Stimulated activated CD8-positive, alpha-beta memory T cell treated with anti-CD3 and anti-CD28 coated beads, Interleukin-15, amount 100 ng/mL, for 48 hours (primary cell): ENCODE measurements at regions not wholly inside any gene's neighbourhood (a gene's known extent, or its start where the extent isn't known, plus 50 kb on each side); places are given as distances from the start of the nearest gene placed in this dataset.
"Not testable (repeated sequence)": the region's sequence is repeated elsewhere in the genome, so short reads cannot be mapped to it uniquely, and the experiment has no call there.

ENCODE experiments used
- DNase-seq, 2 donors: peaks; one replicate each; pipeline ENCODE4 v3.0.0-alpha.2; 2020; ENCODE audit warnings: low read depth in 2 of 2

GRCh38 chr9:25917731-25918362 lies 239.6 kb upstream of the TUSC1 start:
- DNase-seq, result no peak

GRCh38 chr9:25913806-25914205 lies 235.6 kb upstream of the TUSC1 start:
- no peak for DNase-seq

GRCh38 chr9:25904701-25905100 lies 226.5 kb upstream of the TUSC1 start:
- no peak for DNase-seq

- DNase-seq, result no peak
Measured at GRCh38 chr9:25891527-25891926, 213.3 kb upstream of the TUSC1 start.

- DNase-seq, result no peak
Measured at GRCh38 chr9:25889661-25890060, 211.4 kb upstream of the TUSC1 start.

- no peak for DNase-seq
Measured at GRCh38 chr9:25876248-25876647, 198.0 kb upstream of the TUSC1 start.

- no peak for DNase-seq
Measured at GRCh38 chr9:25864509-25864908, 186.3 kb upstream of the TUSC1 start.

- no peak for DNase-seq
Measured at GRCh38 chr9:25861421-25861820, 183.2 kb upstream of the TUSC1 start.

- no peak for DNase-seq
Measured at GRCh38 chr9:25857147-25857546, 178.9 kb upstream of the TUSC1 start.

- DNase-seq, result no peak
Measured at GRCh38 chr9:25850803-25851202, 172.6 kb upstream of the TUSC1 start.

GRCh38 chr9:25845867-25846266 lies 167.6 kb upstream of the TUSC1 start:
- no peak for DNase-seq

GRCh38 chr9:25830381-25830780 lies 152.1 kb upstream of the TUSC1 start:
- DNase-seq, result no peak

- no peak for DNase-seq
Measured at GRCh38 chr9:25827626-25828025, 149.4 kb upstream of the TUSC1 start.

GRCh38 chr9:25816439-25816838 lies 138.2 kb upstream of the TUSC1 start:
- no peak for DNase-seq

- DNase-seq, result no peak
Measured at GRCh38 chr9:25814023-25814422, 135.8 kb upstream of the TUSC1 start.

- no peak for DNase-seq
Measured at GRCh38 chr9:25813478-25813877, 135.2 kb upstream of the TUSC1 start.

GRCh38 chr9:25808554-25808953 lies 130.3 kb upstream of the TUSC1 start:
- DNase-seq, result no peak

GRCh38 chr9:25804856-25805255 lies 126.6 kb upstream of the TUSC1 start:
- DNase-seq, result no peak

- DNase-seq, result not testable (repeated sequence)
Measured at GRCh38 chr9:25801989-25802388, 123.7 kb upstream of the TUSC1 start.

- DNase-seq, result no peak
Measured at GRCh38 chr9:25773805-25774204, 95.6 kb upstream of the TUSC1 start.

GRCh38 chr9:25755951-25756350 lies 77.7 kb upstream of the TUSC1 start:
- no peak for DNase-seq

- DNase-seq, result no peak
Measured at GRCh38 chr9:25752398-25752797, 74.2 kb upstream of the TUSC1 start.

GRCh38 chr9:25742256-25742655 lies 64.0 kb upstream of the TUSC1 start:
- DNase-seq, result no peak

GRCh38 chr9:25733336-25733982 lies 55.2 kb upstream of the TUSC1 start:
- DNase-seq, result no peak
